GM18519 (cell line): ENCODE measurements at regions not wholly inside any gene's neighbourhood (a gene's known extent, or its start where the extent isn't known, plus 50 kb on each side); places are given as distances from the start of the nearest gene placed in this dataset.

Experiments used
- ATAC-seq: cut with Tn5 transposase; IDR thresholded peaks from one replicate; pipeline ENCODE4 v1.9.1; 2021; ENCODE audit warnings: mild to moderate bottlenecking, moderate library complexity; ENCODE audit not compliant: unreplicated experiment, low FRiP score

- no peak for ATAC-seq
These were observed 110.0 kb downstream of the TRIB2 start for GRCh38 chr2:12826781-12827180.

- no peak for ATAC-seq
These were observed 111.0 kb downstream of the TRIB2 start for GRCh38 chr2:12827721-12828120.

GRCh38 chr2:12828980-12829379, 112.2 kb downstream of the TRIB2 start:
- no peak for ATAC-seq

GRCh38 chr2:12831016-12831415, 114.3 kb downstream of the TRIB2 start:
- no peak for ATAC-seq

GRCh38 chr2:12834239-12834638, 117.5 kb downstream of the TRIB2 start:
- ATAC-seq = no peak

- ATAC-seq = no peak
These were observed 119.0 kb downstream of the TRIB2 start for GRCh38 chr2:12835733-12836132.

- no peak for ATAC-seq
These were observed 122.6 kb downstream of the TRIB2 start for GRCh38 chr2:12839339-12839738.

GRCh38 chr2:12841021-12841420, 124.3 kb downstream of the TRIB2 start:
- ATAC-seq = no peak

GRCh38 chr2:12842917-12843316, 126.2 kb downstream of the TRIB2 start:
- no peak for ATAC-seq

- ATAC-seq = no peak
These were observed 127.8 kb downstream of the TRIB2 start for GRCh38 chr2:12844511-12844910.

- ATAC-seq = no peak
These were observed 131.2 kb downstream of the TRIB2 start for GRCh38 chr2:12847694-12848575.

- ATAC-seq = no peak
These were observed 135.4 kb downstream of the TRIB2 start for GRCh38 chr2:12852135-12852534.

GRCh38 chr2:12854001-12854530, 137.3 kb downstream of the TRIB2 start:
- no peak for ATAC-seq

- no peak for ATAC-seq
These were observed 138.8 kb downstream of the TRIB2 start for GRCh38 chr2:12855508-12855907.

GRCh38 chr2:12856934-12857601, 140.3 kb downstream of the TRIB2 start:
- no peak for ATAC-seq

GRCh38 chr2:12857891-12858290, 141.2 kb downstream of the TRIB2 start:
- ATAC-seq = no peak

- no peak for ATAC-seq
These were observed 142.1 kb downstream of the TRIB2 start for GRCh38 chr2:12858786-12859185.

- ATAC-seq = peak; percentile 63
These were observed 144.7 kb downstream of the TRIB2 start for GRCh38 chr2:12861344-12861930.

GRCh38 chr2:12862541-12862940, 145.8 kb downstream of the TRIB2 start:
- no peak for ATAC-seq

GRCh38 chr2:12863937-12864336, 147.2 kb downstream of the TRIB2 start:
- ATAC-seq = no peak

- no peak for ATAC-seq
These were observed 151.0 kb downstream of the TRIB2 start for GRCh38 chr2:12867631-12868287.
